ENCODE measurements at regions not wholly inside any gene's neighbourhood (a gene's known extent, or its start where the extent isn't known, plus 50 kb on each side); places are given as distances from the start of the nearest gene placed in this dataset.

- no peak for DNase-seq (ENCODE audit: low read depth)
Measured at GRCh38 chr2:226680719-226681118, 118.9 kb downstream of the IRS1 start.

- DNase-seq (ENCODE audit: low read depth): no peak
Measured at GRCh38 chr2:226679389-226680065, 120.1 kb downstream of the IRS1 start.

GRCh38 chr2:226678422-226678821, 121.2 kb downstream of the IRS1 start:
- DNase-seq (ENCODE audit: low read depth): no peak

GRCh38 chr2:226677080-226677479, 122.5 kb downstream of the IRS1 start:
- no peak for DNase-seq (ENCODE audit: low read depth)

GRCh38 chr2:226676618-226677017, 123.0 kb downstream of the IRS1 start:
- no peak for DNase-seq (ENCODE audit: low read depth)

GRCh38 chr2:226674123-226674522, 125.5 kb downstream of the IRS1 start:
- DNase-seq (ENCODE audit: low read depth): no peak

GRCh38 chr2:226673314-226673723, 126.3 kb downstream of the IRS1 start:
- no peak for DNase-seq (ENCODE audit: low read depth)

GRCh38 chr2:226671141-226671676, 128.4 kb downstream of the IRS1 start:
- no peak for DNase-seq (ENCODE audit: low read depth)

GRCh38 chr2:226669905-226670304, 129.7 kb downstream of the IRS1 start:
- no peak for DNase-seq (ENCODE audit: low read depth)

GRCh38 chr2:226669249-226669648, 130.4 kb downstream of the IRS1 start:
- no peak for DNase-seq (ENCODE audit: low read depth)

- no peak for DNase-seq (ENCODE audit: low read depth)
Measured at GRCh38 chr2:226667736-226668135, 131.9 kb downstream of the IRS1 start.

- no peak for DNase-seq (ENCODE audit: low read depth)
Measured at GRCh38 chr2:226665306-226665831, 134.3 kb downstream of the IRS1 start.

GRCh38 chr2:226664661-226665060, 135.0 kb downstream of the IRS1 start:
- DNase-seq (ENCODE audit: low read depth): no peak

GRCh38 chr2:226664140-226664539, 135.5 kb downstream of the IRS1 start:
- DNase-seq (ENCODE audit: low read depth): no peak

GRCh38 chr2:226661789-226662545, 137.7 kb downstream of the IRS1 start:
- no peak for DNase-seq (ENCODE audit: low read depth)

- DNase-seq (ENCODE audit: low read depth): no peak
Measured at GRCh38 chr2:226660526-226660925, 139.1 kb downstream of the IRS1 start.

- DNase-seq (ENCODE audit: low read depth): no peak
Measured at GRCh38 chr2:226660124-226660523, 139.5 kb downstream of the IRS1 start.

- no peak for DNase-seq (ENCODE audit: low read depth)
Measured at GRCh38 chr2:226659410-226659809, 140.2 kb downstream of the IRS1 start.

GRCh38 chr2:226658555-226658954, 141.1 kb downstream of the IRS1 start:
- DNase-seq (ENCODE audit: low read depth): no peak

GRCh38 chr2:226657340-226658053, 142.1 kb downstream of the IRS1 start:
- no peak for DNase-seq (ENCODE audit: low read depth)

GRCh38 chr2:226656367-226656766, 143.3 kb downstream of the IRS1 start:
- DNase-seq (ENCODE audit: low read depth): no peak

GRCh38 chr2:226655871-226656270, 143.7 kb downstream of the IRS1 start:
- DNase-seq (ENCODE audit: low read depth): no peak
